22Rv1 (cell line): ENCODE measurements at regions not wholly inside any gene's neighbourhood (a gene's known extent, or its start where the extent isn't known, plus 50 kb on each side); places are given as distances from the start of the nearest gene placed in this dataset.

Experiments
- ZFX ChIP-seq: fragments of 450-650 bp; IDR thresholded peaks from 2 replicates; pipeline ENCODE4 v1.6.1; 2017; ENCODE audit warnings: antibody characterized with exemption, borderline replicate concordance
- TF ChIP-seq, protein P1 (sequence below): fragments of 450-650 bp; IDR thresholded peaks from 2 replicates; pipeline ENCODE4 v1.5.1; 2017; ENCODE audit warnings: mild to moderate bottlenecking

- TF ChIP-seq, protein P1, sequence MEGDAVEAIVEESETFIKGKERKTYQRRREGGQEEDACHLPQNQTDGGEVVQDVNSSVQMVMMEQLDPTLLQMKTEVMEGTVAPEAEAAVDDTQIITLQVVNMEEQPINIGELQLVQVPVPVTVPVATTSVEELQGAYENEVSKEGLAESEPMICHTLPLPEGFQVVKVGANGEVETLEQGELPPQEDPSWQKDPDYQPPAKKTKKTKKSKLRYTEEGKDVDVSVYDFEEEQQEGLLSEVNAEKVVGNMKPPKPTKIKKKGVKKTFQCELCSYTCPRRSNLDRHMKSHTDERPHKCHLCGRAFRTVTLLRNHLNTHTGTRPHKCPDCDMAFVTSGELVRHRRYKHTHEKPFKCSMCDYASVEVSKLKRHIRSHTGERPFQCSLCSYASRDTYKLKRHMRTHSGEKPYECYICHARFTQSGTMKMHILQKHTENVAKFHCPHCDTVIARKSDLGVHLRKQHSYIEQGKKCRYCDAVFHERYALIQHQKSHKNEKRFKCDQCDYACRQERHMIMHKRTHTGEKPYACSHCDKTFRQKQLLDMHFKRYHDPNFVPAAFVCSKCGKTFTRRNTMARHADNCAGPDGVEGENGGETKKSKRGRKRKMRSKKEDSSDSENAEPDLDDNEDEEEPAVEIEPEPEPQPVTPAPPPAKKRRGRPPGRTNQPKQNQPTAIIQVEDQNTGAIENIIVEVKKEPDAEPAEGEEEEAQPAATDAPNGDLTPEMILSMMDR, result no peak
- TF ChIP-seq ZFX, result no peak
These were observed 665.5 kb downstream of the GATA3 start for GRCh38 chr10:8719971-8720370.
